Mesenteric fat pad (tissue), 1 donor: ENCODE measurements at regions not wholly inside any gene's neighbourhood (a gene's known extent, or its start where the extent isn't known, plus 50 kb on each side); places are given as distances from the start of the nearest gene placed in this dataset.

ENCODE experiments used
- DNase-seq: peaks from one replicate; pipeline ENCODE4 v3.0.0-alpha.2; 2020; ENCODE audit warnings: low spot score
- donor health status: DM: yes; HTN: yes; CAD: no.

GRCh38 chr6:28766426-28766825, 157.4 kb downstream of the TRIM27 start:
- DNase-seq = no peak

GRCh38 chr6:28767133-28767532, 156.7 kb downstream of the TRIM27 start:
- no peak for DNase-seq

GRCh38 chr6:28767691-28768090, 156.1 kb downstream of the TRIM27 start:
- DNase-seq = no peak

GRCh38 chr6:28768187-28768913, 155.4 kb downstream of the TRIM27 start:
- no peak for DNase-seq

- DNase-seq = no peak
Measured at GRCh38 chr6:28769626-28770402, 154.0 kb downstream of the TRIM27 start.

GRCh38 chr6:28770732-28771131, 153.1 kb downstream of the TRIM27 start:
- no peak for DNase-seq

- DNase-seq = no peak
Measured at GRCh38 chr6:28771401-28772267, 152.2 kb downstream of the TRIM27 start.

- no peak for DNase-seq
Measured at GRCh38 chr6:28772480-28773381, 151.1 kb downstream of the TRIM27 start.

GRCh38 chr6:28774292-28775051, 149.3 kb downstream of the TRIM27 start:
- no peak for DNase-seq

- DNase-seq = no peak
Measured at GRCh38 chr6:28775052-28775376, 148.8 kb downstream of the TRIM27 start.

GRCh38 chr6:28775405-28776129, 148.2 kb downstream of the TRIM27 start:
- DNase-seq = no peak

- DNase-seq = no peak
Measured at GRCh38 chr6:28776269-28777146, 147.3 kb downstream of the TRIM27 start.

GRCh38 chr6:28777147-28777461, 146.7 kb downstream of the TRIM27 start:
- no peak for DNase-seq

GRCh38 chr6:28782113-28782673, 141.6 kb downstream of the TRIM27 start:
- no peak for DNase-seq

GRCh38 chr6:28785962-28786679, 137.7 kb downstream of the TRIM27 start:
- no peak for DNase-seq

- no peak for DNase-seq
Measured at GRCh38 chr6:28789553-28790083, 134.2 kb downstream of the TRIM27 start.

- DNase-seq = no peak
Measured at GRCh38 chr6:28791002-28791383, 132.8 kb downstream of the TRIM27 start.
